Neural progenitor cell (in vitro differentiated cells): ENCODE measurements at regions not wholly inside any gene's neighbourhood (a gene's known extent, or its start where the extent isn't known, plus 50 kb on each side); places are given as distances from the start of the nearest gene placed in this dataset.

Source experiments
- CTCF ChIP-seq: fragments of 200-600 bp; sonication (generic); IDR thresholded peaks from 2 replicates; pipeline ENCODE4 v1.5.1; 2017; ENCODE audit warnings: antibody characterized with exemption, mild to moderate bottlenecking
- EZH2 ChIP-seq: fragments of 200-600 bp; sonication (generic); IDR thresholded peaks from 2 replicates; pipeline ENCODE4 v1.6.1; 2017; ENCODE audit warnings: antibody characterized with exemption, mild to moderate bottlenecking, moderate library complexity
- EZH2phosphoT487 ChIP-seq: fragments of 200-600 bp; sonication (generic); IDR thresholded peaks from 2 replicates; pipeline ENCODE4 v1.6.1; 2017; ENCODE audit warnings: antibody characterized with exemption

GRCh38 chrX:39676434-39676833 is 421.3 kb downstream of the BCOR start:
- TF ChIP-seq CTCF = no peak
- no peak for TF ChIP-seq EZH2
- no peak for TF ChIP-seq EZH2phosphoT487
